Choroid plexus epithelial cell (primary cell): ENCODE measurements at regions not wholly inside any gene's neighbourhood (a gene's known extent, or its start where the extent isn't known, plus 50 kb on each side); places are given as distances from the start of the nearest gene placed in this dataset.
A peak's percentile ranks its signal among the peaks of the same experiment; 100 is the strongest.

ENCODE experiments used
- DNase-seq: peaks from one replicate; pipeline ENCODE4 v3.0.0-alpha.2; 2010; ENCODE audit warnings: low read depth
- H3K4me3 ChIP-seq: 2 replicates; pipeline ENCODE4 v1.5.1; 2011; ENCODE audit warnings: low read depth, mild to moderate bottlenecking, control low read depth, low read length, moderate library complexity
- CTCF ChIP-seq: conservative IDR thresholded peaks from 2 replicates; pipeline ENCODE4 v1.5.1; 2011; ENCODE audit warnings: low read depth, mild to moderate bottlenecking, control low read depth, inconsistent platforms, low read length, moderate library complexity

- no peak for TF ChIP-seq CTCF
- peak; percentile 89 for DNase-seq
- H3K4me3 ChIP-seq: no peak overlapping the region
These were observed 258.1 kb downstream of the KLF6 start for GRCh38 chr10:3526727-3527501.

- peak; percentile 98 for DNase-seq
- H3K4me3 ChIP-seq: no peak overlapping the region
These were observed 259.1 kb downstream of the KLF6 start for GRCh38 chr10:3525832-3526449.

GRCh38 chr10:3524086-3524960, 260.7 kb downstream of the KLF6 start:
- peak; percentile 37 for DNase-seq
- no peak overlapping the region for H3K4me3 ChIP-seq
- peak; percentile 21 for TF ChIP-seq CTCF

More at GRCh38 chr10:3525832-3526449, 259.1 kb downstream of the KLF6 start:
- no peak for TF ChIP-seq CTCF

GRCh38 chr10:3523309-3524050, 261.5 kb downstream of the KLF6 start:
- no peak for DNase-seq
- H3K4me3 ChIP-seq: no peak overlapping the region
- TF ChIP-seq CTCF: no peak

- no peak for TF ChIP-seq CTCF
- DNase-seq: no peak
- peak overlapping the region; percentile 29 for H3K4me3 ChIP-seq
These were observed 268.1 kb downstream of the KLF6 start for GRCh38 chr10:3516923-3517255.

- H3K4me3 ChIP-seq: no peak overlapping the region
- DNase-seq: peak; percentile 67
- TF ChIP-seq CTCF: no peak
These were observed 268.6 kb downstream of the KLF6 start for GRCh38 chr10:3516234-3516922.
